GM13976 (cell line): ENCODE measurements at regions not wholly inside any gene's neighbourhood (a gene's known extent, or its start where the extent isn't known, plus 50 kb on each side); places are given as distances from the start of the nearest gene placed in this dataset.

Experiments used
- DNase-seq: peaks from one replicate; pipeline ENCODE4 v3.0.0; 2012; ENCODE audit warnings: low spot score
- in situ Hi-C: fragments of 300-500 bp; cut with MboI; formaldehyde crosslinking; loops from one replicate; pipeline ENCODE4 v1.12.0; 2022; ENCODE audit warnings: low sequenced_read_pairs, mixed read lengths, inconsistent platforms; ENCODE audit not compliant: unreplicated experiment
- TF ChIP-seq, protein P1 (sequence below): IDR thresholded peaks from 2 replicates; pipeline ENCODE4 v1.5.1; 2012; ENCODE audit warnings: borderline replicate concordance, mild to moderate bottlenecking; ENCODE audit not compliant: insufficient read depth; ENCODE audit errors: extremely low read depth, missing control alignments, control extremely low read depth

DNA sequence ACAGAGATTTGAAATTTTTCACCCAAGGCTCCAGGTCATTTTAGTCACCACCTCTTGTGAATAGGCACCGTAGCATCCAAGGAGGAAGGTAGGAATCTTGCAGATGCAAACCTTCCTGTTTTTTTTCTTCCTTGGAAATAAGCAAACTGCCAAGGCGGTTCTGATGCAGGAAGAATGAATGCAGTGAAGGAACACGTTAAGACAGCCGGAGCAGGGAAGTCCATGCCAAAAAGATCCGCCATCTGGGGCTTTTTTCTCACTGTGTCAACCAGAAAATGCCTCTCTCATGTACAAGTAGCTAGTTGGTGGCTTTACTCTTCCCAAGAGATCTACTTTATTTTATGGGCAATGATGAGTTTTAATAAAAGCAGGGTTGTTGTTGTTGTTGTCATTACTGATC lies 142.4 kb downstream of the ZIC5 start:
- DNase-seq = no peak
- TF ChIP-seq, protein P1, sequence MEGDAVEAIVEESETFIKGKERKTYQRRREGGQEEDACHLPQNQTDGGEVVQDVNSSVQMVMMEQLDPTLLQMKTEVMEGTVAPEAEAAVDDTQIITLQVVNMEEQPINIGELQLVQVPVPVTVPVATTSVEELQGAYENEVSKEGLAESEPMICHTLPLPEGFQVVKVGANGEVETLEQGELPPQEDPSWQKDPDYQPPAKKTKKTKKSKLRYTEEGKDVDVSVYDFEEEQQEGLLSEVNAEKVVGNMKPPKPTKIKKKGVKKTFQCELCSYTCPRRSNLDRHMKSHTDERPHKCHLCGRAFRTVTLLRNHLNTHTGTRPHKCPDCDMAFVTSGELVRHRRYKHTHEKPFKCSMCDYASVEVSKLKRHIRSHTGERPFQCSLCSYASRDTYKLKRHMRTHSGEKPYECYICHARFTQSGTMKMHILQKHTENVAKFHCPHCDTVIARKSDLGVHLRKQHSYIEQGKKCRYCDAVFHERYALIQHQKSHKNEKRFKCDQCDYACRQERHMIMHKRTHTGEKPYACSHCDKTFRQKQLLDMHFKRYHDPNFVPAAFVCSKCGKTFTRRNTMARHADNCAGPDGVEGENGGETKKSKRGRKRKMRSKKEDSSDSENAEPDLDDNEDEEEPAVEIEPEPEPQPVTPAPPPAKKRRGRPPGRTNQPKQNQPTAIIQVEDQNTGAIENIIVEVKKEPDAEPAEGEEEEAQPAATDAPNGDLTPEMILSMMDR = no peak
- in situ Hi-C loops = no loop called here

DNA sequence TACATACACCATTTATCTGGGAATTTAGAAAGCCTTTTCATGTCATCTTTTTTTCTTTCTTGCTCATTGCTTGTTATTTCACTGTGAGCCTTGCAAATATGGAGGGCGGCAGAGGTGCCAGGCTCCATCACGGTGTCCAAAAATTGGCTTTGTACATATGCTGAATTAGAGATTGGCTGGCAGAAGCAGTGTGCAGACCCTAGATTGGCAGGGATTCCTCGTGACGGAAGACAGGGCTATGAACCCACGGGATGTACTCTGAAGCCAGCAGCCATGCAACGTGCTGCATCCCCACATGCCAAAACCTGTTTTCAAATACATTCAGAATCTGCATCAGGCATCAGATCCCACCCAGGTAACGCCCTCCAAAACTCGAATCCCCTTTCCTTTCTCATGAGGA lies 142.8 kb downstream of the ZIC5 start:
- DNase-seq = no peak
- TF ChIP-seq, protein P1 = no peak
- in situ Hi-C loops = no loop called here

DNA sequence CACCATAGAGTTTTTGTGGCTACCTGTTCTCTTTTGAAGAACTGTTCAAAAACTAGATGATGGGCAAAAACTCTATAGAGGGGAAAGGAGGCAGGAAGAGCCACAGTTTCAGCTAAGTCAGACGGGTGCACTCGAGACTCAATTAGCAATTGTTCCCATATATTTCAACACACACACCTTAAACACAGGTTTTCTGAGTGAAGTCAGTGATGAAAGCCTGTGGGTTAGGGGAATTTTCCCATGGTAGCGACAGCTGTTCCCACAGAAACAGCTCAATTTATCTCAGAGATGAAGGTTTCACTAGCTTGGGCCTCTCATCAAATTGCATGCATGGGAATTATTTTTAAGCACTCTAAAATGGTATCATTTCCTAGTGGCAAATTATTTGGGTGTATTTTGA lies 143.4 kb downstream of the ZIC5 start:
- DNase-seq = peak; percentile 55
- in situ Hi-C loops = no loop called here
- TF ChIP-seq, protein P1 = no peak

DNA sequence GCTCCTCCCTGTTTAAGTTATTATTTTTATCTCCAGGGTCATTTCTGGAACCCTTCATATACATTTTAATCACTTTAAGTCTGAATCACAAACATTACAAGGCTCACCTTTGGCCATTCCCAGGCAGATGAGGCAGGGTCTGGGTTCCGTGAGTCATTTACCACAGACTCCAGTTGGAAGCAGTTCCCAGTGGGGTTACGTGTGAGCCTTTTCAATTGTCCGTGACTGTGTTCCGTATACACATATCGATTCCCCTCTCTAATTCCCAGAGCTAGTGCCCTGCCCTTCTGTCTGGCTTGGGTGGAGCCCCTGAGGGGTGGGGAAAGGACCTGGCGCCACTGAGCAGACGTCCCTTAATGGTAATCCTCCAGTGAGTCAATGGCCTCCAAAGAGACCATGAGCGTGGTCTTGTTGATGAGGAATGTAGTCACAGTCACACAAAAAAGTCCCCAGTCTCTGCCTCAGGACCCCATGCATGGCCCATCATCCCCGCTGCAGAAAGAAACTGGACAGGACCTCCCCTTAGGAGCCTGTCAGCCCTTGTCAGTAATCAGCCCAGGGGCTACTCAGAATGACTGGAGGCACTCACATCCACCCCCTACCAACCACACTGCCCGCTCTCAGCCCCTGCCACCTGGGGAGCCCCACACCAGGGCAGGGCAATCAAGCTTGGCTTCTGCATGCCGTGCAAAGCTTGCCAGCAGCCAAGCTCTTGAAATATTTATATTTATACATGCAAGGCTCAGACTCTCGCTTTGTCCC lies 144.4 kb downstream of the ZIC5 start:
- no peak for DNase-seq
- TF ChIP-seq, protein P1 = no peak
- in situ Hi-C loops = no loop called here

DNA sequence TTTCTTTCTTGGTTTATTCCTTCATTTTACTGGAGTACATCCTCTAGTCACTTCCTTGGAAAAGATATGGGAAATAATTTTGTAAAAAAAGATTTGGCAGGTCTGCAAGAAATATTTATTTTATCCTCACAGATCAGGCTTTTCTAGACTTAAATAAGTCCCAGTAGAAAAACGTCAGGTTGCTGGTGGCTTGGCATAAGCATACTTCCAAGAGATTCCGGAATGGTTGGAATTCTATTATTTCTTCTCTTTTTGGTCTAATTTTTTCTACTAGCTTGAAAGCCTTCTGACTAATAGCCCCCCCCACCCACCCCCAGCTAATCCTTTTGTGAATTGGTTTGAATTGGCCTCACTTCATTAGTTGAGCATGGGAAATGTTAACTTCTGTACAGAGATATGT lies 147.6 kb downstream of the ZIC5 start:
- DNase-seq = no peak
- TF ChIP-seq, protein P1 = no peak
- in situ Hi-C loops = no loop called here

DNA sequence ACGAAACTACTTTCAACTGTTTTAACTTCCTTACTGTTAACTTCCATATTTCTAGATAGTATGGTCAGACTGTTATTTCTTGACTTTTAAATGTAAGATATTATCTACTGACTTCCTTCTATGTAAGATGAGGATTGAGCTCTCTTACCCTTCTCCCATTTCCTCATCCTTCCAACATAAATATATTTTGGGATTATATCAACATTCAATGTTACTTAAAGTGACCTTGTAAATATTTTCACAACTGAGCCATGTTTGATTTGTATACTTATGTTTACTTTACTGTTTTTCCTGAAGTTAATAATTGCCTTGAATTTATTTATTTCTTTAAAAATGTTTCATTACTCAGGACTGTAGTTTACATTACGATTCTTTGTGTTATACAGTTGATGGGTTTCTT lies 148.7 kb downstream of the ZIC5 start:
- in situ Hi-C loops = no loop called here
- TF ChIP-seq, protein P1 = no peak
- DNase-seq = no peak
